Heart left ventricle (tissue), 13 donors: ENCODE measurements at regions not wholly inside any gene's neighbourhood (a gene's known extent, or its start where the extent isn't known, plus 50 kb on each side); places are given as distances from the start of the nearest gene placed in this dataset.

Source experiments
- CTCF ChIP-seq, 12 donors: fragments of 200-600 bp; sonication (generic) in 4 of 12; IDR thresholded peaks; one replicate each; pipeline versions ENCODE4 v1.5.0 to v1.8.0; 2018 to 2022; ENCODE audit warnings: antibody characterized with exemption in 12 of 12, mild to moderate bottlenecking in 5 of 12
- POLR2A ChIP-seq, 2 donors: fragments of 450-650 bp; IDR thresholded peaks; one replicate each; pipeline ENCODE4 v1.6.1; 2017; ENCODE audit warnings: antibody characterized with exemption in 2 of 2, mild to moderate bottlenecking in 2 of 2, moderate library complexity in 2 of 2
- donor health status: ischemic (EF 13 %, LVEDD 7.1; RV severe dilation, severe dysfunction).
- donor health status: DM: no; HTN: yes; CAD: no.
- donor health status: DM: no; HTN: no; CAD: no.
- donor health status: ischemic (EF 25% LVEDD 6.9; RV normal size, moderate dysfunction).
- donor health status: ischemic (EF 25% LVEDD 5.7; RV mildly dilated, moderate dysfunction).
- donor health status: ischemic (EF 35%, LVEDD 5.7; RV mildly dilated, moderate dysfunction).
- donor health status: nonischemic (EF 11% LVEDD 7.7; RV severe dilation, severe dysfunction).
- donor health status: DM: yes; HTN: yes; CAD: no.
- donor health status: PGD.
- donor health status: ischemic (EF 29% LVEDD 5.4; RV normal size, mild dysfunction).
- donor health status: nonischemic (EF 23%, LVEDD 6.1; RV moderate dilation, normal function).

GRCh38 chr3:106820726-106821362, 556.4 kb upstream of the CCDC54 start:
- TF ChIP-seq POLR2A (IDR thresholded peaks at IDR 0.05), result no peak
- no peak for TF ChIP-seq CTCF (IDR thresholded peaks at IDR 0.05)
